Motor neuron (in vitro differentiated cells): ENCODE measurements at regions not wholly inside any gene's neighbourhood (a gene's known extent, or its start where the extent isn't known, plus 50 kb on each side); places are given as distances from the start of the nearest gene placed in this dataset.
"Not testable (repeated sequence)": the region's sequence is repeated elsewhere in the genome, so short reads cannot be mapped to it uniquely, and the experiment has no call there.

ENCODE experiments used
- ATAC-seq, 8 experiments: fragments of 200-7000 bp; cut with Tn5 transposase; replicated peaks in 6 of 8; 2 replicates each; pipeline ENCODE4 v1.8.0; 2021; ENCODE audit warnings: mild to moderate bottlenecking in 8 of 8, moderate library complexity in 8 of 8
- H3K27ac ChIP-seq, 2 donors: fragments of 250-450 bp; sonication (Bioruptor Pico); 2 replicates each; pipeline ENCODE4 v1.9.0; 2021; ENCODE audit warnings: antibody characterized with exemption in 2 of 2, mild to moderate bottlenecking in 2 of 2, moderate library complexity in 1 of 2
- H3K4me1 ChIP-seq, 2 donors: fragments of 250-450 bp; sonication (Bioruptor Pico); replicated peaks in 1 of 2; 2 replicates each; pipeline ENCODE4 v1.6.1; 2021; ENCODE audit warnings: antibody characterized with exemption in 2 of 2, mild to moderate bottlenecking in 2 of 2, moderate library complexity in 1 of 2
- H3K4me3 ChIP-seq, 5 donors: fragments of 250-450 bp; sonication (Bioruptor Pico); 2 replicates each; pipeline ENCODE4 v1.9.0; 2021; ENCODE audit warnings: antibody characterized with exemption in 5 of 5, mild to moderate bottlenecking in 5 of 5, moderate library complexity in 4 of 5
- WGBS, 10 experiments: fragments of 450-650 bp; shearing (Covaris generic); methylation state at CpG; one replicate each; pipeline ENCODE4 v1.0.0; 2022; 5-methylcytosine and 5-hydroxymethylcytosine counted together
- in situ Hi-C, 9 experiments: fragments of 400-800 bp; cut with MboI; loops; one replicate each; pipeline ENCODE4 v1.15.0; 2021; ENCODE audit warnings: low sequenced_read_pairs in 9 of 9, low pct_unique_long_range_greater_than_20kb in 2 of 9; ENCODE audit not compliant: unreplicated experiment in 9 of 9

DNA sequence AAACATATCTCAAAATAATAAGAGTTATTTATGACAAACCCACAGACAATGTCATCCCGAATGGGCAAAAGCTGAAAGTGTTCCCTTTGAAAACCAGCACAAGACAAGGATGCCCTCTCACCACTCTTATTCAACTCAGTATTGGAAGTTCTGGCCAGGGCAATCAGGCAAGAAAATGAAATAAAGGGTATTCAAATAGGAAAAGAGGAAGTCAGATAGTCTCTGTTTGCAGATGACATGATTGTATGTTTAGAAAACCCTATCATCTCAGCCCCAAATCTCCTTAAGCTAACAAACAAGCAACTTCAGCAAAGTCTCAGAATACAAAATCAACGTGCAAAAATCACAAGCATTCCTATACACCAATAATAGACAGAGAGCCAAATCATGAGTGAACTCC, 169.8 kb downstream of the MRPL39 start:
- H3K27ac ChIP-seq, ATAC-seq, H3K4me1 ChIP-seq, in situ Hi-C loops, H3K4me3 ChIP-seq: not testable (repeated sequence)
- WGBS, 10 experiments: 0 to 100% (median 33%) methylated on average over 1 to 2 of the region's 2 CpGs; no CpG with 5 or more reads in 1 of the 10 experiments

DNA sequence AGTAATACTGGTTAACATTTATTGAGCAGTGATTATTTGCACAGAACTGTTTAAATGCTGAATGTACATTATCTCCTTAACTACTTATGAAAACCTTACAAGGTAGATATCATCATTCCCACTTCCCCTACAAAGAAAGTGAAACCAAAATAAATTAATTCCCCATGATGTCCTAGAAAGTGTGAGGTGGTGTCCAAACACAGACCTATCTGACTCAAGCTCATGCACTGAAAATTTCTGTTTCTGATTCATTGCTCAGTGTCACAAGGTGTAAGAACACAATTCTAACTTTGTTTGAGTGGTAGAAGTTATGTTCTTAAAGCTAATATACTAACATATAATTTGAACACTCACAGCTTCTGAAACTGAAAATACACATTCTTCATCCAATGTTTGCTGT, 178.7 kb downstream of the MRPL39 start:
- H3K4me3 ChIP-seq: no peak overlapping the region
- in situ Hi-C loops: no loop called here
- no peaks in the 10 kb centered on the region for H3K4me1 ChIP-seq
- peak in 1 of 8 experiments; percentile 19 for ATAC-seq
- no peak overlapping the region for H3K27ac ChIP-seq

GRCh38 chr21:25427828-25428227, 179.5 kb downstream of the MRPL39 start:
- Histone ChIP-seq H3K4me1 (no peaks in the 10 kb centered on the region), H3K27ac (no peak overlapping the region), H3K4me3 (no peak overlapping the region)
- in situ Hi-C loops: no loop called here
- WGBS, 10 experiments: 40 to 90% (median 79%) methylated on average over 3 to 5 of the region's 5 CpGs; no CpG with 5 or more reads in 1 of the 10 experiments
- ATAC-seq: no peak

GRCh38 chr21:25426580-25426979, 180.7 kb downstream of the MRPL39 start:
- no peak for ATAC-seq
- H3K4me3 ChIP-seq: no peak overlapping the region
- 0 to 100% (median 73%) methylated on average over 1 to 4 of the region's 4 CpGs for WGBS, 10 experiments
- H3K27ac ChIP-seq: no peak overlapping the region
- H3K4me1 ChIP-seq: no peaks in the 10 kb centered on the region
- in situ Hi-C loops: no loop called here

DNA sequence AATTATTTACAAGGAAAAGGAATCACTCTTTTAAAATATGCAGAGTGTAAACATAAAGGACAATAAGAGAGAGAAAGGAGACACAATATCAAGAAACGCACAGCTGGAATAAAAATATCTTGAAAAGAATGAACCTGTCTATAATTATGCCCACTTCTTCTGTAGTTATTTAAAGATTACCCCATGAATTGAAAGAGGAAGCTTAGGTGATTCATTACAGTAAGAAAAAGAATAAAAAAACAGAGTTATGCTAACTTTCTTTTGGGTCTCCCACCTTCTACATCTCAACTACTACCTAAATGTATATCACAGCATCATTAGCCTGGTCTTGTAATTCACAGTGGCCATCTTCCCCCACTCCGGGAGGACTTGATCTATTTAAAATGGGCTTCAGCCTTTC, 182.1 kb downstream of the MRPL39 start:
- in situ Hi-C loops: no loop called here
- Histone ChIP-seq H3K27ac (no peak overlapping the region), H3K4me1 (no peaks in the 10 kb centered on the region), H3K4me3 (no peak overlapping the region)
- WGBS, 10 experiments: 64 to 100% (median 89%) methylated on average over 1 to 2 of the region's 2 CpGs; no CpG with 5 or more reads in 2 of the 10 experiments
- ATAC-seq: no peak

- WGBS, 10 experiments: 67 to 100% (median 83%) methylated on average over 1 to 2 of the region's 2 CpGs
- Histone ChIP-seq H3K27ac (no peak overlapping the region), H3K4me3 (no peak overlapping the region), H3K4me1 (no peaks in the 10 kb centered on the region)
- in situ Hi-C loops: no loop called here
- no peak for ATAC-seq
Observed at GRCh38 chr21:25424634-25425033, 182.6 kb downstream of the MRPL39 start.

DNA sequence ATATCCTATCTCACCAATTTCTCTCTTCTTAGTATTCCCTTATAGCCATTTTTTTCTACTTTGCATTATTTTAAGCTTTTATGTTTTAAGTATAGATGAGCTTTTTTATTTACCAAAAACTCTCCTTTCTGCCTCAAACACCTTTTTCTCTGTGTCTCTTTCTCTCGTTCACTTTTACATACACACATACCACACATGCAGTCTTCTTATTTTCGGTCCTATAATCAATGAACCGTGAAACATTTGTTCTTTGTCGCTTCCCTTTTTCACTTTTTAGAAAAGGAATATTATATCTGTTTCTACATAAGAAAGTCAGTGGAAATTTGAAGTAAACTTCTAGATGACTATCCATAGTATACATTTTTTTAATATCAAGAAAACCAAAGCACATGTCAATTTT, 183.2 kb downstream of the MRPL39 start:
- in situ Hi-C loops: no loop called here
- no peak overlapping the region for H3K27ac ChIP-seq
- 26 to 82% (median 65%) methylated on average over 3 to 4 of the region's 4 CpGs for WGBS, 10 experiments
- H3K4me3 ChIP-seq: no peak overlapping the region
- no peaks in the 10 kb centered on the region for H3K4me1 ChIP-seq
- no peak for ATAC-seq

GRCh38 chr21:25422610-25423608, 184.4 kb downstream of the MRPL39 start:
- ATAC-seq: no peak
- 50 to 98% (median 62%) methylated on average over 1 to 4 of the region's 4 CpGs for WGBS, 10 experiments
- Histone ChIP-seq H3K27ac (no peak overlapping the region), H3K4me1 (no peaks in the 10 kb centered on the region), H3K4me3 (no peak overlapping the region)
- in situ Hi-C loops: no loop called here

GRCh38 chr21:25421321-25422028, 185.8 kb downstream of the MRPL39 start:
- 16 to 75% (median 24%) methylated on average over 1 to 5 of the region's 6 CpGs; no CpG with 5 or more reads in 1 of the 10 experiments for WGBS, 10 experiments
- Histone ChIP-seq H3K4me3 (no peak overlapping the region), H3K4me1 (no peaks in the 10 kb centered on the region), H3K27ac (no peak overlapping the region)
- in situ Hi-C loops: no loop called here
- peak in 3 of 8 experiments; percentile 82 to 92 (median 90) for ATAC-seq

DNA sequence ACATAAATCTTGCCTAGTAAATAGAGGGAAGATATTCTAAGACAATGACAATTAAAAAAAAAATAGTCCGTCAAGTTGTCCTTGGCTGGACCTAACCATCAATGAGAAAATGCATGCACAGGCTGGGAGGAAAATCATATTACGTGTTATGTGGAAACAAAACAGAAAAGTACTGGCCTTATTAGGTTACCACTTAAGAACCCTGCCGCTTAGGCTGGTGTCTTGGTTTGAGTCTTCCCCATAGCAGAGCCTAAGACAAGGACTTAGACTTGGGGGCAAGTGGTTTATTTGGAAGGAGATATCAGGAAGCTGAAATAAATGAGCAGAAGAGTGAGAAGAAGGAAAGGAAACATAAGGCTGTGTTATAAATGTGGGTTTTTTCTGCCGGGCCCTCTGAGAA, 186.4 kb downstream of the MRPL39 start:
- ATAC-seq: no peak
- H3K4me1 ChIP-seq: no peaks in the 10 kb centered on the region
- WGBS, 10 experiments: 64 to 100% (median 95%) methylated on average over 1 to 4 of the region's 4 CpGs; no CpG with 5 or more reads in 1 of the 10 experiments
- in situ Hi-C loops: no loop called here
- H3K27ac ChIP-seq: no peak overlapping the region
- H3K4me3 ChIP-seq: no peak overlapping the region

- no peak overlapping the region for H3K4me3 ChIP-seq
- WGBS, 10 experiments: 6 to 74% (median 56%) methylated on average over 1 to 2 of the region's 2 CpGs
- H3K27ac ChIP-seq: no peak overlapping the region
- in situ Hi-C loops: no loop called here
- H3K4me1 ChIP-seq: no peaks in the 10 kb centered on the region
- ATAC-seq: no peak
Observed at GRCh38 chr21:25416669-25417068, 190.6 kb downstream of the MRPL39 start.

GRCh38 chr21:25412100-25412499, 195.2 kb downstream of the MRPL39 start:
- ATAC-seq: peak in 2 of 8 experiments; percentile 74
- H3K27ac ChIP-seq: no peak overlapping the region
- in situ Hi-C loops: no loop called here
- no peaks in the 10 kb centered on the region for H3K4me1 ChIP-seq
- H3K4me3 ChIP-seq: no peak overlapping the region

DNA sequence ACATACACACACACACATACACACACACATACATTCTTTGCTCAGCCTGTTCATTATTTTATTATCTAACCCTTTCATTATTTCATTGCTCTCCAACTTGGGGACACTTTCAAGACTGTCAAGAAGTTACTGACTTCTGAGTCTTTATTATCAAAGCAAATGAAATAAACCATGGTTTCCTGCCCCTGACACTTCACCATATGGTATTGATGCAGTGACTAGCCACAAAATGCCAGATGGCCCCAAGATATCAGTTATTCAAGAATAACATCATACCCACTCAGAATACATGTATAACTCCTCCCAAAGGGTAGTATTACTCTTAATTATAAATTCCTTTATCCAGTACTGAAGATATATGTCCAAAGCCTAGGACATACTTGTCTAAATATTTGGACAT, 197.3 kb downstream of the MRPL39 start:
- in situ Hi-C loops: no loop called here
- no peaks in the 10 kb centered on the region for H3K4me1 ChIP-seq
- H3K4me3 ChIP-seq: no peak overlapping the region
- H3K27ac ChIP-seq: no peak overlapping the region
- ATAC-seq: peak in 2 of 8 experiments; percentile 21 to 22
